ENCODE measurements at regions not wholly inside any gene's neighbourhood (a gene's known extent, or its start where the extent isn't known, plus 50 kb on each side); places are given as distances from the start of the nearest gene placed in this dataset.
"Not testable (repeated sequence)": the region's sequence is repeated elsewhere in the genome, so short reads cannot be mapped to it uniquely, and the experiment has no call there.

DNA sequence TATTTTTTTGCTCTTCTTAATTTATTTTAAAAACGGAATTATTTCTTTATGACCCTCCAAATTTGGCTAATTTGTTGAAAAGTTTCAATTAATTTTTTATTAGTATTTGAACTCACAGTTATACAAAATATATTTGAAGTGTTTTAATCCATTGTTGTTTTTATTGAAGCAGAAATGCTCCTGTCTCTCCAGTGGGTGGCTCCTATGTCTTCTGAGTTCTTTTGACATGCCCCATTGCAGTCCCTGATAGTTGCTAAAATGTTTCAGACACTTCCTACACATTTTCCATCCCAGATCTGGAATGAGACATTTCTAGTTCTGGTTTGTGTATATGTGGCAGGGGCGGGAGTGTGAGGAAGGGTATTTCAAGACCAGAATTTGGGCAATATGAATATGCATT lies 579.4 kb upstream of the PRR20A start:
- H3K4me3 ChIP-seq: no peak overlapping the region
- 64 to 81% (median 69%) methylated on average over 2 of the region's 2 CpGs for WGBS, 5 donors
- no peaks in the 10 kb centered on the region for H3K27me3 ChIP-seq
- no peak for TF ChIP-seq POLR2A (IDR thresholded peaks at IDR 0.05)
- TF ChIP-seq POLR2AphosphoS5 (IDR thresholded peaks at IDR 0.05): no peak
- no peak for TF ChIP-seq EP300 (IDR thresholded peaks at IDR 0.05)
- TF ChIP-seq, protein P1, sequence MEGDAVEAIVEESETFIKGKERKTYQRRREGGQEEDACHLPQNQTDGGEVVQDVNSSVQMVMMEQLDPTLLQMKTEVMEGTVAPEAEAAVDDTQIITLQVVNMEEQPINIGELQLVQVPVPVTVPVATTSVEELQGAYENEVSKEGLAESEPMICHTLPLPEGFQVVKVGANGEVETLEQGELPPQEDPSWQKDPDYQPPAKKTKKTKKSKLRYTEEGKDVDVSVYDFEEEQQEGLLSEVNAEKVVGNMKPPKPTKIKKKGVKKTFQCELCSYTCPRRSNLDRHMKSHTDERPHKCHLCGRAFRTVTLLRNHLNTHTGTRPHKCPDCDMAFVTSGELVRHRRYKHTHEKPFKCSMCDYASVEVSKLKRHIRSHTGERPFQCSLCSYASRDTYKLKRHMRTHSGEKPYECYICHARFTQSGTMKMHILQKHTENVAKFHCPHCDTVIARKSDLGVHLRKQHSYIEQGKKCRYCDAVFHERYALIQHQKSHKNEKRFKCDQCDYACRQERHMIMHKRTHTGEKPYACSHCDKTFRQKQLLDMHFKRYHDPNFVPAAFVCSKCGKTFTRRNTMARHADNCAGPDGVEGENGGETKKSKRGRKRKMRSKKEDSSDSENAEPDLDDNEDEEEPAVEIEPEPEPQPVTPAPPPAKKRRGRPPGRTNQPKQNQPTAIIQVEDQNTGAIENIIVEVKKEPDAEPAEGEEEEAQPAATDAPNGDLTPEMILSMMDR (IDR thresholded peaks at IDR 0.05): no peak
- peaks cover 0 to 10% (median 2%) of the 10 kb centered on the region in 4 donors for H3K9me3 ChIP-seq
- peak in 1 of 2 donors; percentile 0 for DNase-seq
- H3K36me3 ChIP-seq: no peaks in the 10 kb centered on the region
- intact Hi-C loops (cut with DNase I; ENCODE audit: low total_unique reads): no loop called here
- H3K4me1 ChIP-seq: no peaks in the 10 kb centered on the region
- H3K27ac ChIP-seq: no peak overlapping the region

DNA sequence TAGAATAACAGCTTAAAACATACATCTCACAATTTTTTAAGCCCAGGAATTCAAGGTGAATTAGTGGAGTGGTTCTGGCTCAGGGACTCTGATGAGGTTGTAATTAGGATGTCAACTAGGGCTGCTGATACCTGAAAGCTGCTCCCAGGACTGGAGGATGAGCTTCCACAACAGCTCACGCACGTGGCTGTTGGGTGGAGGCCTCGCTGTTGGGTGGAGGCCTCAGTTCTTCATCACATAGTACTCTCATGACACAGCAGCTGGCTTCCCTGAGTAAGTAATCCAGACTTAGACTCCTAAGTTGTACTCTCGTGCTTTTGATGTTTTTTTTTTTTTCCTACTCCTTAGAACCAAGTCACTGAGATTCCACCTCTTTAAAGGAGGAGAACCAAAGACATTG lies 577.1 kb upstream of the PRR20A start:
- 55 to 75% (median 63%) methylated on average over 4 of the region's 4 CpGs for WGBS, 5 donors
- H3K4me3 ChIP-seq: no peak overlapping the region
- no peaks in the 10 kb centered on the region for H3K4me1 ChIP-seq
- no peaks in the 10 kb centered on the region for H3K27me3 ChIP-seq
- no peak for DNase-seq
- H3K9me3 ChIP-seq: peaks cover 0 to 8% (median 1%) of the 10 kb centered on the region in 4 donors
- intact Hi-C loops (cut with DNase I; ENCODE audit: low total_unique reads): no loop called here
- TF ChIP-seq, protein P1 (IDR thresholded peaks at IDR 0.05): no peak
- no peak for TF ChIP-seq EP300 (IDR thresholded peaks at IDR 0.05)
- no peak for TF ChIP-seq POLR2A (IDR thresholded peaks at IDR 0.05)
- no peak for TF ChIP-seq POLR2AphosphoS5 (IDR thresholded peaks at IDR 0.05)
- H3K36me3 ChIP-seq: no peaks in the 10 kb centered on the region
- H3K27ac ChIP-seq: no peak overlapping the region

DNA sequence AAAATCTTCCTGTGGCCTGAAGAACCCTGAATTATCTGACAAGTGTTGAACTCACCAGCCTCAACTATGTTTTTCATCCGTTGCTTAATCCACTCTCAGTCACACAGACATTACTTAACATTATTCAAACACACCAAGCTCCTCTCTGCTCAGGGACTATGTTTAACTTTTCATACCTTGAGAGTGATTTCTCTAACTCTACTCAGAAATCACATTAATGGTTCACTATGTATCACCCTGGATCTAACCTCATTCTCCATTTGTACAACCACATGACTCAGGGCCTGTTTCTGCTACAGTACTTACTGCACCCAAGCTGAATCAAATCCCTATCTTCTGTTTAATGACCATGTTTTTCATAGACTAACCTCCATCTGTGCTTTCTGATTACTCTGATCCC lies 553.7 kb upstream of the PRR20A start:
- H3K27ac ChIP-seq: no peak overlapping the region
- intact Hi-C loops (cut with DNase I; ENCODE audit: low total_unique reads): no loop called here
- no peaks in the 10 kb centered on the region for H3K36me3 ChIP-seq
- H3K9me3 ChIP-seq: peaks cover 0 to 23% (median 17%) of the 10 kb centered on the region in 4 donors
- DNase-seq: no peak
- WGBS, 5 donors: 46 to 64% (median 53%) methylated on average over 1 of the region's 1 CpG
- no peaks in the 10 kb centered on the region for H3K4me1 ChIP-seq
- TF ChIP-seq, protein P1 (IDR thresholded peaks at IDR 0.05): no peak
- TF ChIP-seq EP300 (IDR thresholded peaks at IDR 0.05): no peak
- no peak for TF ChIP-seq POLR2A (IDR thresholded peaks at IDR 0.05)
- no peak for TF ChIP-seq POLR2AphosphoS5 (IDR thresholded peaks at IDR 0.05)
- H3K27me3 ChIP-seq: no peaks in the 10 kb centered on the region
- H3K4me3 ChIP-seq: no peak overlapping the region

DNA sequence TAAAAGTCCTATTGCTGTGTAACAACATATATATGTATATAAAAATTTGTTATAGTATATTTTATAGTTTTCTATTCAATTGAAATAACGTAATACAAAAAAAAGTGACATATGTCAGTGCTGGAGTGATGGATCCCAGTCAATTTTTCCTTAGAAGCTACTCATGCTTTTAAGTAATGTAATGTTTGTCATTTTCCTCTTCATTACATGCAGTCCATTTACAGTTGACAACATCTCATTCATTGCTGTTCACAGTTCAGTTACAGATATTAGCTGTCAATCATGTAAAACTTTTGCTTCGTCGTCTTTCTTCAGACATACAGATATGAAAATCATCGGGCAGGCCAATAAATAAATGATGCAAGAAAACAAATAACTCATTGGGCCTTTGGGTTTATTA lies 525.1 kb upstream of the PRR20A start:
- no peaks in the 10 kb centered on the region for H3K27me3 ChIP-seq
- no peak for DNase-seq
- H3K36me3 ChIP-seq: no peaks in the 10 kb centered on the region
- 85 to 94% (median 91%) methylated on average over 4 of the region's 4 CpGs for WGBS, 5 donors
- no peaks in the 10 kb centered on the region for H3K4me1 ChIP-seq
- H3K27ac ChIP-seq: no peak overlapping the region
- no peak for TF ChIP-seq POLR2A (IDR thresholded peaks at IDR 0.05)
- H3K9me3 ChIP-seq: peaks cover 0 to 20% (median 10%) of the 10 kb centered on the region in 4 donors
- H3K4me3 ChIP-seq: no peak overlapping the region
- intact Hi-C loops (cut with DNase I; ENCODE audit: low total_unique reads): no loop called here

DNA sequence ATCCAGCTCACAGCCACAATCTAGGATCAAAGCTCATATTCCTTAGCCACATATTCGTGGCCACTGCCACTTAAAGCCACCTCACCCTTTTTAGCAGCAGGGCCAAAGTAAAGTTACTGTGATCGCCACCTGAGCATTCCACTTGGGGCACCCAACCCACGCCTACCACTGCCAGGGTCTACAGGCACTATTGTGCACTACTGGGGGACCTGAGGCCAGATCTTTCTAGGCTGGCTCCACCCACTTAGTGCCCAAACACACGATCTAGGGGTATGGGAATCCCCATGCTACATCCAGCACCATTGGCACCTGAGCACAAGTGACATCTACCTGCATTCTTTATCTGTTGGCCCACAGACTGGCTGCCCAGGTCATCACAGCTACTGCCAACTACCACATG lies 517.9 kb upstream of the PRR20A start:
- Histone ChIP-seq H3K4me3 (no peak overlapping the region), H3K27me3 (no peaks in the 10 kb centered on the region), H3K9me3 (peaks cover 7 to 47% (median 20%) of the 10 kb centered on the region in 4 donors), H3K27ac (no peak overlapping the region), H3K36me3 (no peaks in the 10 kb centered on the region), H3K4me1 (no peaks in the 10 kb centered on the region)
- WGBS, 5 donors: 74 to 91% (median 77%) methylated on average over 4 of the region's 4 CpGs
- no peak for DNase-seq
- TF ChIP-seq EP300 (IDR thresholded peaks at IDR 0.05) (no peak), POLR2A (IDR thresholded peaks at IDR 0.05) (no peak), POLR2AphosphoS5 (IDR thresholded peaks at IDR 0.05) (no peak)
- TF ChIP-seq, protein P1 (IDR thresholded peaks at IDR 0.05): no peak
- intact Hi-C loops (cut with DNase I; ENCODE audit: low total_unique reads): no loop called here

DNA sequence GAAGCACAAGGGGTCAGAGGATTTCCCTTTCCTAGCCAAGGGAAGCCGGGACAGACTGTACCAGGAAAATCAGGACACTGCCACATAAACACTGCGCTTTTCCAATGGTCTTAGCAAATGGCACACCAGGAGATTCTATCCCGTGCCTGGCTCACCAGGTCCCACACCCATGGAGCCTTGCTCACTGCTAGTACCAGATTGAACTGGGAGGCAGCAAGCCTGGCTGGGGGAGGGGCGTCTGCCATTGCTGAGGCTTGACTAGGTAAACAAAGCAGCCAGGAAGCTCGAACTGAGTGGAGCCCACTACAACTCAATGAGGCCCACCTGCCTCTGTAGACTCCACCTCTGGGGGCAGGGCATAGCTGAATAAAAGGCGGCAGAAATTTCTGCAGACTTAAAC lies 511.8 kb upstream of the PRR20A start:
- 77 to 85% (median 84%) methylated on average over 6 of the region's 6 CpGs for WGBS, 5 donors
- intact Hi-C loops (cut with DNase I; ENCODE audit: low total_unique reads); DNase-seq; H3K27ac ChIP-seq; H3K4me1 ChIP-seq; H3K27me3 ChIP-seq; H3K4me3 ChIP-seq; H3K36me3 ChIP-seq: not testable (repeated sequence)
- H3K9me3 ChIP-seq: peaks cover 0 to 57% (median 13%) of the 10 kb centered on the region in 4 donors

DNA sequence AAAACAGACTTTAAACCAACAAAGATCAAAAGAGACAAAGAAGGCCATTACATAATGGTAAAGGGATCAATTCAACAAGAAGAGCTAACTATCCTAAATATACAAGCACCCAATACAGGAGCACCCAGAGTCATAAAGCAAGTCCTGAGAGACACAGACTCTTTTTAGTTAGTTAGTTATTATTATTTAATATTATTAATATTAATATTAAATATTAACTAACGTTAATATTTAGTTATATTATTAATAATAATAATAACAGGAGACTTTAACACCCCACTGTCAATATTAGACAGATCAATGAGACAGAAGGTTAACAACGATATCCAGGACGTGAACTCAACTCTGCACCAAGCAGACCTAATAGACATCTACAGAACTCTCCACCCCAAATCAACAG lies 509.7 kb upstream of the PRR20A start:
- H3K36me3 ChIP-seq; H3K27me3 ChIP-seq; intact Hi-C loops (cut with DNase I; ENCODE audit: low total_unique reads); H3K4me3 ChIP-seq; H3K4me1 ChIP-seq; H3K27ac ChIP-seq; DNase-seq: not testable (repeated sequence)
- 80 to 89% (median 83%) methylated on average over 3 of the region's 3 CpGs for WGBS, 5 donors
- peaks cover 0 to 60% (median 16%) of the 10 kb centered on the region in 4 donors for H3K9me3 ChIP-seq

All from stomach (tissue), 8 donors.